GM18858 (cell line): ENCODE measurements at regions not wholly inside any gene's neighbourhood (a gene's known extent, or its start where the extent isn't known, plus 50 kb on each side); places are given as distances from the start of the nearest gene placed in this dataset.
"Not testable (repeated sequence)": the region's sequence is repeated elsewhere in the genome, so short reads cannot be mapped to it uniquely, and the experiment has no call there.

Source experiments
- ATAC-seq: cut with Tn5 transposase; IDR thresholded peaks from one replicate; pipeline ENCODE4 v1.9.1; 2021; ENCODE audit not compliant: unreplicated experiment

- no peak for ATAC-seq
Measured at GRCh38 chr4:72690771-72691170, 121.8 kb upstream of the ADAMTS3 start.

GRCh38 chr4:72689923-72690322 is 120.9 kb upstream of the ADAMTS3 start:
- no peak for ATAC-seq

GRCh38 chr4:72686390-72686789 is 117.4 kb upstream of the ADAMTS3 start:
- not testable (repeated sequence) for ATAC-seq

- ATAC-seq = no peak
Measured at GRCh38 chr4:72679666-72680065, 110.6 kb upstream of the ADAMTS3 start.

- ATAC-seq = no peak
Measured at GRCh38 chr4:72677886-72678285, 108.9 kb upstream of the ADAMTS3 start.

- ATAC-seq = no peak
Measured at GRCh38 chr4:72677265-72677664, 108.2 kb upstream of the ADAMTS3 start.

- ATAC-seq = no peak
Measured at GRCh38 chr4:72671980-72672379, 103.0 kb upstream of the ADAMTS3 start.

GRCh38 chr4:72670521-72670920 is 101.5 kb upstream of the ADAMTS3 start:
- no peak for ATAC-seq

GRCh38 chr4:72666910-72667309 is 97.9 kb upstream of the ADAMTS3 start:
- ATAC-seq = no peak

- no peak for ATAC-seq
Measured at GRCh38 chr4:72665171-72665968, 96.3 kb upstream of the ADAMTS3 start.

- ATAC-seq = no peak
Measured at GRCh38 chr4:72663828-72664227, 94.8 kb upstream of the ADAMTS3 start.

GRCh38 chr4:72661830-72662229 is 92.8 kb upstream of the ADAMTS3 start:
- no peak for ATAC-seq

GRCh38 chr4:72641611-72642010 is 72.6 kb upstream of the ADAMTS3 start:
- ATAC-seq = no peak

- ATAC-seq = not testable (repeated sequence)
Measured at GRCh38 chr4:72636866-72637265, 67.8 kb upstream of the ADAMTS3 start.

GRCh38 chr4:72635931-72636330 is 66.9 kb upstream of the ADAMTS3 start:
- not testable (repeated sequence) for ATAC-seq

GRCh38 chr4:72632253-72632652 is 63.2 kb upstream of the ADAMTS3 start:
- ATAC-seq = not testable (repeated sequence)

GRCh38 chr4:72631296-72631695 is 62.3 kb upstream of the ADAMTS3 start:
- ATAC-seq = no peak

GRCh38 chr4:72629540-72629939 is 60.5 kb upstream of the ADAMTS3 start:
- ATAC-seq = no peak

- no peak for ATAC-seq
Measured at GRCh38 chr4:72627723-72628122, 58.7 kb upstream of the ADAMTS3 start.
